GM12878 (cell line): ENCODE measurements at regions not wholly inside any gene's neighbourhood (a gene's known extent, or its start where the extent isn't known, plus 50 kb on each side); places are given as distances from the start of the nearest gene placed in this dataset.

Experiments
- ATAC-seq: fragments of 200-7000 bp; cut with Tn5 transposase; 3 replicates; pipeline ENCODE4 v1.9.1; 2020; ENCODE audit warnings: mild to moderate bottlenecking, moderate library complexity
- BruUV-seq: library from RNA; stranded (reverse); fragments of 400-500 nt; replicated peaks from 2 replicates; lab custom pipeline; 2021; lab: Mats Ljungman, UMichigan
- CTCF ChIA-PET: fragments of 300-600 bp; sonication (Branson Sonifier 250); formaldehyde crosslinking; extraction: SDS; loops from one replicate; lab custom pipeline; 2021; ENCODE audit warnings: inconsistent platforms; lab: Yijun Ruan, JAX
- POLR2A ChIA-PET: fragments of 350-600 bp; formaldehyde crosslinking; extraction: SDS; loops from one replicate; lab custom pipeline; 2021; ENCODE audit warnings: inconsistent platforms; lab: Charles Lee
- RAD21 ChIA-PET: fragments of 300-600 bp; sonication (Branson Sonifier 250); formaldehyde crosslinking; loops from one replicate; lab custom pipeline; 2023; ENCODE audit warnings: antibody characterized with exemption; ENCODE audit not compliant: unreplicated experiment; lab: Charles Lee
- SMC1A ChIA-PET: fragments of 300-600 bp; sonication (Branson Sonifier 250); formaldehyde crosslinking; loops from one replicate; lab custom pipeline; 2023; ENCODE audit not compliant: unreplicated experiment, uncharacterized antibody; lab: Charles Lee
- DNase-seq: peaks from one replicate; pipeline ENCODE4 v3.0.0-alpha.2; 2011; ENCODE audit warnings: low read depth, low spot score
- FAIRE-seq: peaks from 3 replicates; lab custom pipeline; 2011; peaks lifted over from hg19 to GRCh38; lab: Jason Lieb, UNC
- H2AFZ ChIP-seq: 2 replicates; pipeline ENCODE4 v1.6.0; 2011; ENCODE audit warnings: low read depth, low read length, control low read depth; ENCODE audit not compliant: control insufficient read depth
- H3K27ac ChIP-seq: 2 replicates; pipeline ENCODE4 v1.5.1; 2011; ENCODE audit warnings: control low read depth; ENCODE audit not compliant: control insufficient read depth, insufficient read depth
- H3K27me3 ChIP-seq, 2 experiments: replicated peaks in 1 of 2; 2 replicates each; pipeline versions ENCODE4 v1.6.0 to v1.6.1; 2011; ENCODE audit warnings: low read length in 1 of 2; ENCODE audit not compliant: control insufficient read depth in 2 of 2, insufficient read depth in 2 of 2
- H3K36me3 ChIP-seq, 2 experiments: 2 replicates each; pipeline ENCODE4 v1.5.1; 2011; ENCODE audit warnings: low read length in 1 of 2; ENCODE audit not compliant: control insufficient read depth in 2 of 2, insufficient read depth in 2 of 2
- H3K4me1 ChIP-seq: 2 replicates; pipeline ENCODE4 v1.6.1; 2011; ENCODE audit warnings: mild to moderate bottlenecking, low read length, moderate library complexity, mixed read lengths; ENCODE audit not compliant: control insufficient read depth, insufficient read depth
- H3K4me2 ChIP-seq: 2 replicates; pipeline ENCODE4 v1.6.0; 2011; ENCODE audit warnings: control low read depth; ENCODE audit not compliant: control insufficient read depth, insufficient read depth
- H3K4me3 ChIP-seq: fragments of 200-600 bp; sonication (generic); 2 replicates; pipeline ENCODE4 v1.5.1; 2016
- H3K79me2 ChIP-seq: 2 replicates; pipeline ENCODE4 v1.6.0; 2011; ENCODE audit warnings: low read length; ENCODE audit not compliant: control insufficient read depth, insufficient read depth
- H3K9ac ChIP-seq: 2 replicates; pipeline ENCODE4 v1.8.0; 2011; ENCODE audit warnings: low read length, control low read depth, mixed read lengths; ENCODE audit not compliant: control insufficient read depth, insufficient read depth
- H3K9me3 ChIP-seq: replicated peaks from 3 replicates; pipeline ENCODE4 v1.5.1; 2011; ENCODE audit warnings: mild to moderate bottlenecking, low read length; ENCODE audit not compliant: control insufficient read depth, insufficient read depth
- H4K20me1 ChIP-seq: 2 replicates; pipeline ENCODE4 v1.6.0; 2011; ENCODE audit not compliant: control insufficient read depth, insufficient read depth
- BCL11A ChIP-seq: IDR thresholded peaks from 2 replicates; pipeline ENCODE4 v1.6.1; 2011; ENCODE audit warnings: low read depth, low read length
- BMI1 ChIP-seq: fragments of 450-650 bp; IDR thresholded peaks from 2 replicates; pipeline ENCODE4 v1.6.1; 2016; ENCODE audit warnings: mild to moderate bottlenecking, moderate library complexity, borderline replicate concordance
- CHD1 ChIP-seq: IDR thresholded peaks from 2 replicates; pipeline ENCODE4 v1.6.1; 2012; ENCODE audit warnings: low read depth, low read length, improper control_type of control experiment
- HDAC2 ChIP-seq: fragments of 200-600 bp; sonication (generic); IDR thresholded peaks from 2 replicates; pipeline ENCODE4 v1.6.1; 2017
- KDM1A ChIP-seq: fragments of 200-600 bp; sonication (generic); IDR thresholded peaks from 2 replicates; pipeline ENCODE4 v1.6.1; 2016; ENCODE audit warnings: borderline replicate concordance
- LARP7 ChIP-seq: fragments of 450-650 bp; IDR thresholded peaks from 2 replicates; pipeline ENCODE4 v1.6.1; 2017; ENCODE audit warnings: mild to moderate bottlenecking
- NR2C2 ChIP-seq: IDR thresholded peaks from 2 replicates; pipeline ENCODE4 v1.6.1; 2011; ENCODE audit warnings: borderline replicate concordance, low read depth; ENCODE audit not compliant: control insufficient read depth, insufficient read length
- STAT3 ChIP-seq: IDR thresholded peaks from 2 replicates; pipeline ENCODE4 v1.6.1; 2011; ENCODE audit warnings: low read depth, low read length, improper control_type of control experiment
- TBL1XR1 ChIP-seq: IDR thresholded peaks from 2 replicates; pipeline ENCODE4 v1.6.1; 2012; ENCODE audit warnings: low read depth, low read length, improper control_type of control experiment
- WRNIP1 ChIP-seq: IDR thresholded peaks from 2 replicates; pipeline ENCODE4 v1.6.1; 2011; ENCODE audit warnings: low read depth, low read length, improper control_type of control experiment, borderline replicate concordance
- YY1 ChIP-seq: IDR thresholded peaks from 2 replicates; pipeline ENCODE4 v1.6.1; 2011; ENCODE audit warnings: low read depth, mild to moderate bottlenecking, low read length
- ZNF217 ChIP-seq: fragments of 450-650 bp; IDR thresholded peaks from 2 replicates; pipeline ENCODE4 v1.6.1; 2017; ENCODE audit warnings: antibody characterized with exemption, mild to moderate bottlenecking
- WGBS: methylation state at CpG from one replicate; pipeline ENCODE4 v1.1.6; 2016; ENCODE audit warnings: low lambda C conversion rate; ENCODE audit not compliant: insufficient replicate concordance, insufficient coverage; ENCODE audit errors: missing lambda C conversion rate; 5-methylcytosine and 5-hydroxymethylcytosine counted together
- in situ Hi-C: fragments of 300-500 bp; cut with MboI; formaldehyde crosslinking; loops from 9 replicates; pipeline ENCODE4 v1.14.3; 2018; ENCODE audit warnings: mixed read lengths
- intact Hi-C: fragments of 100-400 bp; cut with micrococcal nuclease; formaldehyde crosslinking; loops from one replicate; pipeline ENCODE4 v1.14.2; 2022; ENCODE audit not compliant: unreplicated experiment
- TF ChIP-seq, protein P1 (sequence below): fragments of 450-650 bp; IDR thresholded peaks from 2 replicates; pipeline ENCODE4 v1.6.1; 2016; ENCODE audit warnings: mild to moderate bottlenecking
- TF ChIP-seq, protein P2 (sequence below): fragments of 450-650 bp; IDR thresholded peaks from 2 replicates; pipeline ENCODE4 v1.6.1; 2016; ENCODE audit warnings: mild to moderate bottlenecking

DNA sequence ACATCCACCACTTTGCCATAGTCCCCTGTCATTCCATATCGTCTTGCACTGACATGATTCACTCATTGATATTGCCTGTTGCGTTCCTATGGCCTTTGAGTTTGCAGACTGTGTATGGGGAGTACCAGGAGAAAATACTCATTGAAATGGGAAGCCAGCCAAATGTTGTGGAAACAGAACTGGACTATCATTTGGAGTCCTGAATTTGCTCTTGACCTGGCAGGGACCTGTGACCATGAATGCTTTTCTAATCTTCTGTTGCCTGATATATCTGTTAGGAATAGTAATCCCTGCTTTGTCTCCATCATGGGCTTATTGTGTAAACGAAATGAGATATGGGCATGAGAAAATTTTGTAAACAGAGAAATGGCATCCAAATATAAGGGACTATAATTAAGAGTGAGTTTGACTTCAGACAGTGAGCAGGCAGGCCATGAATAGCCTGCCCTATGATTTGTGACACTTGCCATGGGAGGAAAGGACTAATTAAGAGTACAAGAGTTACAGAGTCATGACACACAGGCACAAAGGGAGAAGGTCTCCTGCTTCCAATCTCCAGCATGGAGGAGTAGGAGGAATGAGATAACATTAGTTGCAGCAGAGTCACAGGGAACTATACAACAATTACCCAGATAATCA, 572.9 kb upstream of the SGCD start:
- no peaks in the 10 kb centered on the region for H3K4me1 ChIP-seq
- FAIRE-seq (no peak), ATAC-seq (no peak), DNase-seq (no peak)
- ChIA-PET SMC1A (no interaction called here), CTCF (no interaction called here), POLR2A (no interaction called here), RAD21 (no interaction called here)
- H3K4me3 ChIP-seq, result no peak overlapping the region
- no TSS peak for BruUV-seq
- H3K27me3 ChIP-seq, result no peaks in the 10 kb centered on the region
- no peak overlapping the region for H3K27ac ChIP-seq
- intact Hi-C loops (no loop called here), in situ Hi-C loops (no loop called here)
- no peak overlapping the region for H3K4me2 ChIP-seq
- H3K9me3 ChIP-seq, result no peaks in the 10 kb centered on the region
- H4K20me1 ChIP-seq, result no peaks in the 10 kb centered on the region
- no peak overlapping the region for H2AFZ ChIP-seq
- H3K36me3 ChIP-seq, result no peaks in the 10 kb centered on the region
- no peak overlapping the region for H3K9ac ChIP-seq
- no peaks in the 10 kb centered on the region for H3K79me2 ChIP-seq
- no peak for TF ChIP-seq TBL1XR1
- TF ChIP-seq YY1, result no peak
- TF ChIP-seq WRNIP1, result no peak
- TF ChIP-seq CHD1, result no peak
- TF ChIP-seq NR2C2, result no peak
- TF ChIP-seq, protein P1, sequence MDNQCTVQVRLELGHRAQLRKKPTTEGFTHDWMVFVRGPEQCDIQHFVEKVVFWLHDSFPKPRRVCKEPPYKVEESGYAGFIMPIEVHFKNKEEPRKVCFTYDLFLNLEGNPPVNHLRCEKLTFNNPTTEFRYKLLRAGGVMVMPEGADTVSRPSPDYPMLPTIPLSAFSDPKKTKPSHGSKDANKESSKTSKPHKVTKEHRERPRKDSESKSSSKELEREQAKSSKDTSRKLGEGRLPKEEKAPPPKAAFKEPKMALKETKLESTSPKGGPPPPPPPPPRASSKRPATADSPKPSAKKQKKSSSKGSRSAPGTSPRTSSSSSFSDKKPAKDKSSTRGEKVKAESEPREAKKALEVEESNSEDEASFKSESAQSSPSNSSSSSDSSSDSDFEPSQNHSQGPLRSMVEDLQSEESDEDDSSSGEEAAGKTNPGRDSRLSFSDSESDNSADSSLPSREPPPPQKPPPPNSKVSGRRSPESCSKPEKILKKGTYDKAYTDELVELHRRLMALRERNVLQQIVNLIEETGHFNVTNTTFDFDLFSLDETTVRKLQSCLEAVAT, result no peak
- TF ChIP-seq BCL11A, result no peak
- TF ChIP-seq HDAC2, result no peak
- no peak for TF ChIP-seq ZNF217
- no peak for TF ChIP-seq LARP7
- TF ChIP-seq, protein P2, sequence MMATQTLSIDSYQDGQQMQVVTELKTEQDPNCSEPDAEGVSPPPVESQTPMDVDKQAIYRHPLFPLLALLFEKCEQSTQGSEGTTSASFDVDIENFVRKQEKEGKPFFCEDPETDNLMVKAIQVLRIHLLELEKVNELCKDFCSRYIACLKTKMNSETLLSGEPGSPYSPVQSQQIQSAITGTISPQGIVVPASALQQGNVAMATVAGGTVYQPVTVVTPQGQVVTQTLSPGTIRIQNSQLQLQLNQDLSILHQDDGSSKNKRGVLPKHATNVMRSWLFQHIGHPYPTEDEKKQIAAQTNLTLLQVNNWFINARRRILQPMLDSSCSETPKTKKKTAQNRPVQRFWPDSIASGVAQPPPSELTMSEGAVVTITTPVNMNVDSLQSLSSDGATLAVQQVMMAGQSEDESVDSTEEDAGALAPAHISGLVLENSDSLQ, result no peak
- TF ChIP-seq BMI1, result no peak
- TF ChIP-seq STAT3, result no peak
- no peak for TF ChIP-seq KDM1A
- 8% methylated on average over 3 of the region's 3 CpGs for WGBS
